ENCODE measurements at regions not wholly inside any gene's neighbourhood (a gene's known extent, or its start where the extent isn't known, plus 50 kb on each side); places are given as distances from the start of the nearest gene placed in this dataset.

DNA sequence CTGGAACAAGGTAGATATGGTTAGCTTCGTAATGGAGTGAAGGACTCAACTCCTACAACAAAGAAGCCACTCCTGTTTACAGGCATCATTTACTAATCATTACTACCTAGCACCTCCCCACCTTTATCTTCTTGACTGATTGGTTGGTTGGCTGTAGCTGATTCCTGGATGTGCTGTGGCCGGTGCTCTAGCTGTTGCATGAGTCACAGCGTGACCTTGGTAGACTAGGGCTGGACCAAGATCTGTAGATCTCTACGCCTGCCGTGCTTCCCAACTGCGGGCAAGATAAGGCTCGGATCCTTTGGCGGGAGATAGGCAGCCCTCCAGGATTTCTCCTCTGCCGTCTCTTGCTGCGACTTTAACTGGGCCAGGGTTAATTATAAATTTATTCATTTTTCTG is 194.3 kb upstream of the SOX11 start:
- TF ChIP-seq ZNF555 (tag by site-specific recombination; conservative IDR thresholded peaks at IDR 0.05) (no peak), ZBTB7A (tag by site-specific recombination; IDR thresholded peaks at IDR 0.05; ENCODE audit: low read depth) (no peak), ZNF2 (tag by site-specific recombination; IDR thresholded peaks at IDR 0.05) (no peak), ZNF324 (tag by site-specific recombination; IDR thresholded peaks at IDR 0.05) (no peak), SP2 (tag by site-specific recombination; IDR thresholded peaks at IDR 0.05) (no peak), ZBTB21 (tag by site-specific recombination; IDR thresholded peaks at IDR 0.05) (no peak), ZNF174 (tag by site-specific recombination; IDR thresholded peaks at IDR 0.05) (no peak), ZNF423 (tag by site-specific recombination; IDR thresholded peaks at IDR 0.05) (no peak)
- TF ChIP-seq, protein P1, sequence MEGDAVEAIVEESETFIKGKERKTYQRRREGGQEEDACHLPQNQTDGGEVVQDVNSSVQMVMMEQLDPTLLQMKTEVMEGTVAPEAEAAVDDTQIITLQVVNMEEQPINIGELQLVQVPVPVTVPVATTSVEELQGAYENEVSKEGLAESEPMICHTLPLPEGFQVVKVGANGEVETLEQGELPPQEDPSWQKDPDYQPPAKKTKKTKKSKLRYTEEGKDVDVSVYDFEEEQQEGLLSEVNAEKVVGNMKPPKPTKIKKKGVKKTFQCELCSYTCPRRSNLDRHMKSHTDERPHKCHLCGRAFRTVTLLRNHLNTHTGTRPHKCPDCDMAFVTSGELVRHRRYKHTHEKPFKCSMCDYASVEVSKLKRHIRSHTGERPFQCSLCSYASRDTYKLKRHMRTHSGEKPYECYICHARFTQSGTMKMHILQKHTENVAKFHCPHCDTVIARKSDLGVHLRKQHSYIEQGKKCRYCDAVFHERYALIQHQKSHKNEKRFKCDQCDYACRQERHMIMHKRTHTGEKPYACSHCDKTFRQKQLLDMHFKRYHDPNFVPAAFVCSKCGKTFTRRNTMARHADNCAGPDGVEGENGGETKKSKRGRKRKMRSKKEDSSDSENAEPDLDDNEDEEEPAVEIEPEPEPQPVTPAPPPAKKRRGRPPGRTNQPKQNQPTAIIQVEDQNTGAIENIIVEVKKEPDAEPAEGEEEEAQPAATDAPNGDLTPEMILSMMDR (tag by site-specific recombination; IDR thresholded peaks at IDR 0.05), result no peak
- TF ChIP-seq, protein P2, sequence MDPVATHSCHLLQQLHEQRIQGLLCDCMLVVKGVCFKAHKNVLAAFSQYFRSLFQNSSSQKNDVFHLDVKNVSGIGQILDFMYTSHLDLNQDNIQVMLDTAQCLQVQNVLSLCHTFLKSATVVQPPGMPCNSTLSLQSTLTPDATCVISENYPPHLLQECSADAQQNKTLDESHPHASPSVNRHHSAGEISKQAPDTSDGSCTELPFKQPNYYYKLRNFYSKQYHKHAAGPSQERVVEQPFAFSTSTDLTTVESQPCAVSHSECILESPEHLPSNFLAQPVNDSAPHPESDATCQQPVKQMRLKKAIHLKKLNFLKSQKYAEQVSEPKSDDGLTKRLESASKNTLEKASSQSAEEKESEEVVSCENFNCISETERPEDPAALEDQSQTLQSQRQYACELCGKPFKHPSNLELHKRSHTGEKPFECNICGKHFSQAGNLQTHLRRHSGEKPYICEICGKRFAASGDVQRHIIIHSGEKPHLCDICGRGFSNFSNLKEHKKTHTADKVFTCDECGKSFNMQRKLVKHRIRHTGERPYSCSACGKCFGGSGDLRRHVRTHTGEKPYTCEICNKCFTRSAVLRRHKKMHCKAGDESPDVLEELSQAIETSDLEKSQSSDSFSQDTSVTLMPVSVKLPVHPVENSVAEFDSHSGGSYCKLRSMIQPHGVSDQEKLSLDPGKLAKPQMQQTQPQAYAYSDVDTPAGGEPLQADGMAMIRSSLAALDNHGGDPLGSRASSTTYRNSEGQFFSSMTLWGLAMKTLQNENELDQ (tag by site-specific recombination; IDR thresholded peaks at IDR 0.05; ENCODE audit: low read depth), result no peak
- TF ChIP-seq, protein P3, sequence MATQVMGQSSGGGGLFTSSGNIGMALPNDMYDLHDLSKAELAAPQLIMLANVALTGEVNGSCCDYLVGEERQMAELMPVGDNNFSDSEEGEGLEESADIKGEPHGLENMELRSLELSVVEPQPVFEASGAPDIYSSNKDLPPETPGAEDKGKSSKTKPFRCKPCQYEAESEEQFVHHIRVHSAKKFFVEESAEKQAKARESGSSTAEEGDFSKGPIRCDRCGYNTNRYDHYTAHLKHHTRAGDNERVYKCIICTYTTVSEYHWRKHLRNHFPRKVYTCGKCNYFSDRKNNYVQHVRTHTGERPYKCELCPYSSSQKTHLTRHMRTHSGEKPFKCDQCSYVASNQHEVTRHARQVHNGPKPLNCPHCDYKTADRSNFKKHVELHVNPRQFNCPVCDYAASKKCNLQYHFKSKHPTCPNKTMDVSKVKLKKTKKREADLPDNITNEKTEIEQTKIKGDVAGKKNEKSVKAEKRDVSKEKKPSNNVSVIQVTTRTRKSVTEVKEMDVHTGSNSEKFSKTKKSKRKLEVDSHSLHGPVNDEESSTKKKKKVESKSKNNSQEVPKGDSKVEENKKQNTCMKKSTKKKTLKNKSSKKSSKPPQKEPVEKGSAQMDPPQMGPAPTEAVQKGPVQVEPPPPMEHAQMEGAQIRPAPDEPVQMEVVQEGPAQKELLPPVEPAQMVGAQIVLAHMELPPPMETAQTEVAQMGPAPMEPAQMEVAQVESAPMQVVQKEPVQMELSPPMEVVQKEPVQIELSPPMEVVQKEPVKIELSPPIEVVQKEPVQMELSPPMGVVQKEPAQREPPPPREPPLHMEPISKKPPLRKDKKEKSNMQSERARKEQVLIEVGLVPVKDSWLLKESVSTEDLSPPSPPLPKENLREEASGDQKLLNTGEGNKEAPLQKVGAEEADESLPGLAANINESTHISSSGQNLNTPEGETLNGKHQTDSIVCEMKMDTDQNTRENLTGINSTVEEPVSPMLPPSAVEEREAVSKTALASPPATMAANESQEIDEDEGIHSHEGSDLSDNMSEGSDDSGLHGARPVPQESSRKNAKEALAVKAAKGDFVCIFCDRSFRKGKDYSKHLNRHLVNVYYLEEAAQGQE (tag by site-specific recombination; IDR thresholded peaks at IDR 0.05), result no peak
- TF ChIP-seq, protein P4, sequence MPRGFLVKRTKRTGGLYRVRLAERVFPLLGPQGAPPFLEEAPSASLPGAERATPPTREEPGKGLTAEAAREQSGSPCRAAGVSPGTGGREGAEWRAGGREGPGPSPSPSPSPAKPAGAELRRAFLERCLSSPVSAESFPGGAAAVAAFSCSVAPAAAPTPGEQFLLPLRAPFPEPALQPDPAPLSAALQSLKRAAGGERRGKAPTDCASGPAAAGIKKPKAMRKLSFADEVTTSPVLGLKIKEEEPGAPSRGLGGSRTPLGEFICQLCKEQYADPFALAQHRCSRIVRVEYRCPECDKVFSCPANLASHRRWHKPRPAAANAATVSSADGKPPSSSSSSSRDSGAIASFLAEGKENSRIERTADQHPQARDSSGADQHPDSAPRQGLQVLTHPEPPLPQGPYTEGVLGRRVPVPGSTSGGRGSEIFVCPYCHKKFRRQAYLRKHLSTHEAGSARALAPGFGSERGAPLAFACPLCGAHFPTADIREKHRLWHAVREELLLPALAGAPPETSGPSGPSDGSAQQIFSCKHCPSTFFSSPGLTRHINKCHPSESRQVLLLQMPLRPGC (tag by site-specific recombination; IDR thresholded peaks at IDR 0.05), result no peak
